Activated CD8-positive, alpha-beta memory T cell treated with anti-CD3 and anti-CD28 coated beads, Interleukin-2, amount 50 U/mL, for 4 hours (primary cell): ENCODE measurements at regions not wholly inside any gene's neighbourhood (a gene's known extent, or its start where the extent isn't known, plus 50 kb on each side); places are given as distances from the start of the nearest gene placed in this dataset.

Source experiments
- DNase-seq: peaks from one replicate; pipeline ENCODE4 v3.0.0-alpha.2; 2020

DNA sequence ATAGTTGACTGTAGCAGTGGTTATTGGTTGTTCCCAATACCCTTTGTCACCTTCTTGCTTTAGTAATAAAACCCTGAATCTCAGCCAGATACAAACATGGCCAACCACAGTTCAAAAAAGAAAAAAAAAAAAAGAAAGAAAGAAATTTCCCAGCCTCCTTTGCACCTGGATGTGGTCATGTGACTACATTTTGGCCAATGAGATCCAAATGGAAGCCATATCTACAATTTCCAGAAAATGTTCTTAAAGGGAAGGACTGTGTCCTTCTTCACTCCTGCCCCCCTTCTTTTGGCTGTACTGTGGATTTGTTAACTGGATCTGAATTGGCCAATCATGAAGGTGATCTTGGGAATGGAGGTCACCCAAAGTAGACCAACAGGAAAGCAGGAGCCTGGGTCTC lies 141.9 kb downstream of the SOX9 start:
- no peak for DNase-seq

DNA sequence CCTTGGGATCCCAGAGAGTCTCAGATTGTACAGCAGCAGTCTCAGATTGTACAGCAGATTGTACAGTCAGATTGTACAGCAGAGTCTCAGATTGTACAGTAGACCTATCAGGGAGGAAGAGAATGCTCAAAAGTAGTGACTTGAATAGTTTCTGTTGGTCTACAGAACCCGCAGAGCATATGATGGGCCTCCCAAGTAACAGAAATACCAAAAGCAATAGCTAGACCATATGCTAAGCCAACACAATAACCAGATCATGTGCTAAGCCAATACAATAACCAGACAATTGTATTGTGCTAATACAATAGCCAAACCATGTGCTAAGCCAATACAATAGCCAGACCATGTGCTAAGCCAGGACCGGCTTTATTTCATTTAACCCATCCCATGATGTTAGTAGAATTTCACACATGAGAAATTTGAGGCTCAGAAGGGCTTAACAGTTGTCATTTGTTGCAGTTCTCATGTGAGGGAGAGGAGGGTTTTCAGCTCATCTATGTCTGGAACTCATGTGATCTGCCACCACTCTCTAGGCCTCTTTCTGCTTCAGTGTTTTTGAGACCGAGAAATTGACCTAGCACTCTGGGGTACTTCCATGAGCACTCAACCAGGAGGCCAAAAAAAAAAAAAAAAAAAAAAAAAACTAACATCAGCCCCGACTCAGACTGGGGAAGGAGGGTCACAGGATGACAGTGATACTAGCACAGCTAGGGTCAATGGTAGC lies 144.0 kb downstream of the SOX9 start:
- DNase-seq: no peak

DNA sequence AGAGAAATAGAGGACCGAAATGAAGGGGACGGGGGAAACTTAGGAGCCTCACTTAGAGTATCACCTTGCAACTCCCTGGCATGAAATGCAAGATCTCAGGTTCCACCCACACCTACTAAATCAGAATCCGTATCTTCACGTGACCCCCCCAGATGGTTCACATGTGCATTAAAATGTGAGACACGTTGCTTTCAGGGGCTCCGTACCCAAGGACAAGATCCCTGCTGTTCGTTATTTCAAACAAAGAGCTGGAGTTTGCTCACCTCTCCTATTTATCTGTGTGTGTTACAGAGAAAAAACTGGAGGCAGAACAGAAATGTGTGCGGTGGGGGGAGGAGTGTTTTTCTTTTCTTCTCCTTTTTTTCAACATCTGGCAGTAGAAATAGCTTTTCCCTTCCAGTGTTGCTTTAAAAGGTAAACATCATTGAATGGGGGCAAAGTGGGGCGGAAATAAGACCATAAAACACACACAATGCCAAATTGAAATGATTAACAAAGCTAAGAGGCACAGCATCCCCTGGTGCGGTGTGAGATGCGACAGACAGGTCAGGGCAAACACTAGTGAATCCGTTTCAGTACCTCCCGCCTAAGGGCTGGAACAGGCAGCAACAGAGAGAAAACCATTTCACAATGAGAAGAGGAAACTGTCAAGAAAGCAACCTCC lies 145.4 kb downstream of the SOX9 start:
- DNase-seq: no peak

DNA sequence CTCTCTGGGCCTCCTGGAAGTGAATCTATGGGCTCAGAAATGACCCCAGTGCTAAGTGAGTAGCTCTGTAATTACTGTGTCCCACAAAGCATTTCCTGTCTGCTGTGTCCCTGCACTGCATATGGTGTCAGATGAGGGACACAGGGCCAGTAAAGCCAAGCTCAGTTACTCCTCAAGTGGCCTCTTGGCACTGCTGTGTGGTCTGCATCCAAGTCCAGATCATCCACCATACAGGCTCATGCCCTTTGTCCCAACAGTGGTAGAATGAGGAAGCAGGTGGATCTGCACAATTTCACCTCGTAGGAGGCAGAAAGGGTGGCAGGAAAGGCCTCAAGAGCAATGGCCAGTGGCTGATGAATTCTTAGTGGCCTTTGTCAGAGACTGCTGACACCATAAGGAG lies 146.8 kb downstream of the SOX9 start:
- DNase-seq: no peak

DNA sequence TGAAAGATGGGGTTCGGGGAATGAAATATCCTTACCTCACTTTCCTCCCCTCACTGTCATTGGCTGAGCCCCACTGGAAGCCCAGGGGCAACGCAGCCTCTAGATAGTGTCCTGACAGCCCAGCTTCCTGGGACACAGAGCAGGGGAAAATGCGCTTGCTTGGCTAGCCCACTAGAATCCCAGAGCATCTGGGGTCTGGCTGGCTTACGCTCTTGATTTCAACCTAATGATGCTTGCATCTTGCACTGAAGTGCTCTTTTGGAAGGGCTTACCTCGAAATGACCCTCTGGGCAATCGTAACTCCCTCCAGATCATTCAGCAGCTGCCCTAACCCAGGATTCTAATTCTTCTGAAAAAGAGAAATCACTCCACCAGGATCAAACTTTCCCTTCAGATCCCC lies 147.6 kb downstream of the SOX9 start:
- no peak for DNase-seq

DNA sequence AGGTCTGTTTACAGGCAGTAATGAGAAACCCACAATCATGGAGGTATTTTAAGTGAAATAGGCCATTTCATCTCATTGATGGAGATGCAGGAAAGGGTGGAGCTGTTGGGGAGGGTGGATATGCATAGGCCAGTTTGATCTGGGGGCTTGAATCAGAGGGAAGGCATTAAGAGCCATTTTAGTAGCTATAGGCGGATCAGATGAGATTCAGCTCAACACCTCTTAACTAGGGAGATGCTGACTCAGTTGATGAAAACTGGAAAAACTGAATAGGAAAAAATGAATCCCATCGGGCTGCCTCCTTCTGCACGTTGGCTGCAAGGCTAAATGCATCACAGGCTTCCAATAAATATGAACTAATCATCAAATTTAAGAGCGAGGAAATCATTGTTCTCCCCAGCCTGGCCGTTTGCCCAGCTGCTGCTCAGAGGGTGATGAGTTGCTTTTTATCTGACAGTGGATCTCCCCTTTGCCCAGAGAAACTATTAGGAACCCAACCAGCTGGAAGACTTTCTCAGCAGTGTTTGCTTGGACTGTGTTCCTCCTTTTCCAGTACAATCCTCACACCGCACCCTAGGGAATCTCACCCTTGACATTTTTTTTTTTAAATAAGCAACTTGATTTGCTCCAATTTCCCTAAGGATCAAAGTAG lies 149.6 kb downstream of the SOX9 start:
- DNase-seq: no peak

DNA sequence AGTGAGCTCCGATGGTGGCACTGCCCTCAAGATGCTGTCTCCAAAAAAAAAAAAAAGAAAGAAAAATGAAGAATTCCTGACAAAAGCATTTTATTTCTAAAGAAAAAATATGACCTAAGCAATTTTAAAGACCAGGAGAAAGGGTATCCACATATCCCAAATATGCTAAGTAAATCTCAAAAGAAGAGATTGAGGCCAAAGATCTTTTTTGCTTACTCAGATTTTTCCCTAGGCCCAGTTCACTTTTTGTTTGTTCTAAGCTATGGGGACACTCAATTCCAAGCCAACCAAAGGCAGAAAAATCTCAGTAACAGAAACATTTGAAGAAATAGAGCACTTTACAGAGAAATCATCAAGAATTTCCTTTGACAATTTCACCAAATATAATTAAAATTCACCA lies 150.8 kb downstream of the SOX9 start:
- no peak for DNase-seq

DNA sequence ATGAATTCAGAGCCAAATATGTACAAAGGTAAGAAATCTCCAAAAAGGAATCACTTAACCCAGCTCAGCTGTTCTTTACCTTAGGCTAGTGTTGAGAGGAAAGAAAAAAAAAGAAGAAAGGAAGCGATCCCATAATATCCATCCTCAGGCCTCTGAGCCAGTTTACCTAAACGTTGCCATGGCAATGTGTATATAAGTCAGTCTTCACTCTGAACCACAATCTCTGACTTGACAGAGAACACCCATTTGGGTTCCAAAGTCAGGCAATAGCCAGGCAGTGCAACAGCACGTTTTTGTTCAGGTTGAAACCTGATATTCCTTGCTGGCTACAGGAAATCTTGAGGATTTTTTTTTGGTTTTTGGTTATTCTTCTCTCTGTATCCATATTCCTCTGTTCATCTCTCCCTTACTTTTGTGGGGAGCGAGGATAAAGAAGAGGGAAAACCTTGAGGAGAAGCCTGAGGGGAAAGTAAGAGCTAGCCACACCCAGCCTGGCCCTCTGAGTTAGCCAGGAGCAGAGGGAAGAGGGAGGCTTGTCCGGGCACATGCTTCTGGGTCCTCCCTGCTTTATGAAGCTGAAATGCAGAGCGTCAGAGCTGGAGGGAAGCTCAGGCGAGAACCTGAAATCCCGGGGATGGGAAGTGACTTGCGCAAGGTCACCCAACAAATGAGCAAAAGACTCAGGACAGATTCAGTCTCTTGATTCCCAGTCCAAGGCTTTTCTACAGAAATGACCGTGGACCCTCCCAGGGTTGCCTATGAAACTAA lies 152.7 kb downstream of the SOX9 start:
- no peak for DNase-seq

DNA sequence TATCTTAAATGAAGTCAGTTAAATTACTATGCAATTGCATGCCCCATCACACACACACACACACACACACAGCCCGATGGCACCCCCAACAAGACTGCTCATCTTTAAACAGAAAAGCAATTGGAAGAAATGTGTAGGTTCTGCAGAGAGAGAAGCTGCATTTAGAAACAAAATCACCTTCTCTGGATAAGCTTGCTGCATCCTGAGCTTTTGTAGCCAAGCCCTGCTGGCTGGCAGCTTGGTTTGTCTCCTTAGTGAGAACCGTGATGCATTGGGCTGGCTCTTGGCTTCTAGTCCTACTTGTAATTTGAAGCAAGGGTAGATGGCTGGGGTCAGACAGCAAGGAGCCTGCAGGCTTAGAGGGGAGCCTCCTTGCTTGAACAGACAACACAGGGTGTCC lies 153.8 kb downstream of the SOX9 start:
- DNase-seq: no peak

DNA sequence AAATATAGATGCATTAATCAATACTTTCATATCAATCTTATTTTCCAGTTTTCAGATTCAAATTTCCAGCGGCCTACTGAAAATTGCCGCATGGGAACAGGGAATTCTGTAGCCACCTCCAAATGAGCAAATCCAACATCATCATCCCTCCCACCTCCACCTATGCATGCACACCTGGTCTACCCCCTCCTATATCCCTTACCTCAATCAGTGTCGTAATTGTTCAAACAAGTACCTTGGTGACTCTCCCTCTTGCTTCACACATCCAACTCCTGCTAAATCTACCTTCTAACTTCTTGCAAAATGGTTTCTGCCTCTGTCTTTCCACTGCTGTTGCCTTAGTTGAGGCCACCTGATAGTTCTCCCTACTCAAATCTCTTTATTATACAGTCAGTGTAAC lies 160.1 kb downstream of the SOX9 start:
- DNase-seq: no peak

DNA sequence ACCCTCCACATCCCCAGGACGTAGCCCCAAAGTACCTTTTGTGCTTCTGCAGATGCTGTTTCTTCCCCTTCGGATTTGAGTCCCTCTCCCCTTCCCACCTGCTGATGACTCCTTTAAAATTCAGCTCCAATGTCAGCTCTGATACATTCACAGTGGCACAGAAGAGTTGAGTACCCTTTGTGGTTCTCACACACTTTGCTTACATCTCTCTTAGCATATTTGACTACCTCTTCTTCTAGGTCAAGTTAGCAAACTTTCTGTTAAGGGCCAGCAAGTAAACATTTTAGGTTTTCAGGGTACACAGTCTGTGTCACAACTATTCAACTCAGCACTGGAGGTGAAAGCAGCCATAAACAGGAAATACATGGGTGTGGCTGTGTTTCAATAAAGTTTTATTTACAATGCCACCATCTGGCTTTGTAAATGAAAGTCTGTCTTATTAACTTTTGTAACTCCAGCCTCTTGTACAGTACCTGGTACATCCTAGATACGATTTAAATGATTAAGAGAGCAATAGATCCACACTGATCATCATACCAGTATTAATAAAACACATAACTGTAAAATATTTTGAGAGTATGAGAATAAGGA lies 161.7 kb downstream of the SOX9 start:
- no peak for DNase-seq

DNA sequence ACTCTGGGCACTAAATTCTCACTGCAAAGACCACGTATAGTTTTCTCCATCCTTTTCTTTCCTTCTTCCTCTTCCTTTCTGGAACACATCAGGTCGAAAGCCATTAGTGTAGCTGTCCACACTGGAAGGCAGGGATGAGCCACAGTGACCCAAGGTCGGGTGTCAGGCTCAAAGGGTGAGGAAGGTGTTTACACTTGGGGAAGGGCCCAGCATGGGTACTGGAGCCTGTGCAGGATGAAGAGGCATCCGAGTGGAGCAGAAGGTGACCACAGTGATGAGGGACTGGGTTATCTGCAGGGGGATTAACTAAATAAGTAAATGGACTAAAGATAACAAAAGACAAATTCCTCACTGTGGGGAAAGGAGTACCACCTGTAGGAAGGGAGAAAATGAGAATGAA lies 164.0 kb downstream of the SOX9 start:
- DNase-seq: no peak

DNA sequence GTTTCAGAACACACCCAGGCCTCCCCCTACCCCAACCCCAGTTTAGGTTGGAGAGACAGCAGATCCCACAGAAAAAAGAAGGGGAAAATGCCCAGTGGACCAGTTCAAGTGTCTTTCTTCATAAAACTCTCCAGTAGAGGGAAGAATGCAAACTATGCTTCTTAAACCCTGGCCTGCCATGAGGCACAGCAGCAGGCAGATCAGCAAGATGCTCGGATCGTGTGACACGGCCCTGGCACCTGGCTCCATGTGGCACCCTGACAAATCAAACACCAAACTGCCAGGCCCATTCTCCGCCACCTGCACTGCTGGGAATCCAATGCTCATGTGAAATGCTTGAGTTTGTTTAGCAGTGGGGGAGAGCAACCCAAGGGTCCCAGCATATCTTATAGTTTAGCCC lies 166.8 kb downstream of the SOX9 start:
- no peak for DNase-seq

DNA sequence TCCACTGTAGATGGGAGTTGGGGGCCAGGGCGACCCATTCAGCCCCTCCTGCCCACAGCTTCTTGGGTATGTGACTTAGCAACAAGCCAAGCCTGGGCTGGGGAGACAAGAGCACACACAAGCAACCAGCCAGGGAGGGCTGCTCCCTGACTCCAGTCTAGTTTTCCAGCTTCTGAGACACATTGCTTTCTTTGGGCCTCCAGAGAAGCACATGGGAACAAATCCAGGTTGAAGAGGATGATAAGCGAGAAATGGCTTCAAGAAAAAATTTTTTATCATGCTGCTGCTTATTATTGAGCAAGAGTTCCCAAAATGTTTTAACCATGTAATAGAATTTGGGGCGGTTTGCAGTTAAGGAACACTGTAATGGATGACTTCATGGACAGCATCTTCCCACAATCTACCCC lies 173.7 kb downstream of the SOX9 start:
- no peak for DNase-seq

DNA sequence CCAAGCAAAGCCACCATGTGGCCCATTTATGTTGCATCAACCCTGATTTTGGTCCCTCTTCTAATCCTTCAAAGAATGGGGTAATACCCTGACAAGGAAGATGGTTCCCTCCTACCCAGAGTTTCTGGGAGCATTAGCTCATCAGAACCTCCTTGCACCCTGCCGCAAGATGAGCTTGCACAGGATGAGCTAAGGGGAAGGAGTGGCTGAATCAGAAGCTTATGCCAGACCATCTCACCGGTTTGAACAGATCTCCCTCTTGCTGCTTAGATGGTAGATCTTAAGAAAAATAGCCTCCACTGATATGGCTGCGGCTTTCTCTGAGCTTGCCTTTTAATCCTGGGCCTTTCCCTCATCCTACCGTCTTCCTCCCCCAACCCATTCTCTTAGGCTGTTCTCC lies 175.1 kb downstream of the SOX9 start:
- DNase-seq: no peak

DNA sequence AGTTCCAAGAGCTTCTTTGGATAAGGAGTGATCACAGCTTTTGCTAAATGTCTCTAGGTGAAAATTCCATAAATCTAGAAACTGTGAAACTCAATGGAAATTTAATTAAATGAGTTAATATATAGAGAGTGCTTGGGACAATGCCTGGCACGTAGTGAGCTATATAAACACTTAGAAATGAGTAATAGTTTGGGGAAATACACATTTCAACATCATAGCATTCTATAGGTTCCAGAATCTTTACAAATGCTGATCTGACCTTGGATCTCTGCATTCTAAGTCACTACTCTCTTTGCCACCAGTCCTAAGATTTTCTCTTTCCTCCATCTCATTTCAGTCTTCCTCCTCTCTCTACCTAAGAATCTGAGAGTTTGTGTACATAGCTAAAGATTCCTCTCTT lies 175.6 kb downstream of the SOX9 start:
- DNase-seq: no peak

DNA sequence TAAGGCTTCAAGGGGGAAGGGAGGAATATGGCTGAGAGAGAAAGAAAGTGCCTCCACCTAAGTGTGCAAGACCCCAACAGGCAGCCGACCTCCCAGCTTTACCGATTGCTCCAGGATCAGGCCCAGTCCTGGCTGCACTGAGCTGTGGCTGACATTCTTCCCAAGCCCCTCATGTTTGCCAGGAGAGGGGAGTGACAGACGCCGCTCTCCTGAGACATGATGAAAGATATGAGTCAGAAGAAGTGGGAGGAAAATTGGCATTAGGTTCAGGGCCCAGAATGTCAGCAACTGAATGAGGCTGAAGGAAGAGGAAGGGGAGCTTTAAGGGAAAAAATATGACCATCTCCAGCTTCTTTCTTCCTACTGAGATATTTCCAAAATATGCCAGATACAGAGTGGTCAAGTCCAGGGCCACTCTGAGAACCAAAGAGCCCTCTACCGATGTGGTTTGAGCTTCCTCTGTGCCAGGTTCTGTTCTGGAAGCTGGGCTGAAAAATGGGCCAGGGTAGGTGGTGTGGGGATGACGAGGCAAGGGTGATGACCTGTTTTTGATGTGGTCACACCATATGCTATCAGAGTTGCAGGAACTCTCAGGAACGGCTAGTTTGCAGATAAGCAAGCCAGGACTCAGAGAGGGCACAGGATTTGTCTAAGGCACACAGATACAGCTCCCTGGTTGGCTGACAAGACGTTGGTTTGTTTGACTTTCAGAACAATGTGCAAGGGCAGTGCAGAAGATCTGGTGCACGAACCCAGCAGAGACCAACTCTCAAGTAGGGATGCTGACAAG lies 176.7 kb downstream of the SOX9 start:
- no peak for DNase-seq

DNA sequence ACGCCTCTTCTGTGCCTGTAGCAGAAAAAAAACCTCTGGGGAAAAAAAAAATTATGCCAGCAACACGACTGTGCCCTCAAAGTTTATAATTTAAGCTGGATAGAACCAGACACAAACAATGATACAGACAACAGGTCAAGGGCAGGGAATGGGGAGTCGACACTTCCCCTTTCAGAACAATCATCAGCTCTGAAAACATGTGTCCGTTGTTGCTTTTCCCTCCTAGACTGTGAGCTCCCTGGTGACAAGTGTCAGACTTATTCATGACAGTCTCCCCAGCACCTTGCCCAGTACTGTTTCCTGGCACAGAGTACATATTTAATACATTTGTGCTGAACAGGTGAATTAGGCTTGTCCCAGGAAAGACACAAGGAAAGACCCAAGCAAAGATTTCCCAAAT lies 178.3 kb downstream of the SOX9 start:
- DNase-seq: no peak

DNA sequence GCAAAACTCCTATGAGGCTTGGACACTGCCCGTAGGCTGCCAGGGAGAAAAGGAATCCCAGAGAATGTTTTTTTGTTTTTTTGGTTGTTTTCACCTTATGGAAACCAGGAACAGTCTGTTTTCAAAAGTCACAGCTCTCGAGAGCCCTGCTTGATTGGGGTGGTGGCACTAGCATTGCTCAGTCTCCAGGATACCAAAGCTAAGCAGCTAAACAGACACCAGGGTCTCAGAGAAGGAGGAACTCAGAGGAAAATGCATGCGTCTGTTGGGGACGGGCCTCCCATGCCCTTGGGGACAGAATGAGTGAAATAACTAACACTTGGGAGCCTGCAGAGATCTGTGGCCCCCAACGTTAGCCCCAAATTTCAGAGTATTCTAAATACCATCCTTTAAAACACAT lies 178.8 kb downstream of the SOX9 start:
- no peak for DNase-seq

DNA sequence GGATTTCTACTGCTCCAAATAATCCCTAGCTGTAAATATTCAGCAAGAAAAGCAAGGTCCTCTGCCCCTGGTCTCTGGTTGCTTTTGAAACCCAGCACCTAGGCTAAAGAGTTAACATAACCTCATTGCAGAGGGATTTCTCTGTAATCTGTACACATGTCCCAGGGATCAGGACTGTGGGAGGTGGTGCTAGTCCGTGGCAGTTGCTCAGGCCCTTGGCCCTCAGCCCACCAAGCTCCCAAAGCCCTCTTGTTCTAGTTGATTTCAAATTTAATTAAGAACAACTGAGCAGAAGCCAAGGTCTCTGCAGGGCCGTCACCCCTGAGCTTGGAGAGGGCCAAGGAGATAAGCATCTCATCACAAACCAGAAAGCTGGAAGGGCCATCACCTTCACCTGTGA lies 181.1 kb downstream of the SOX9 start:
- no peak for DNase-seq

DNA sequence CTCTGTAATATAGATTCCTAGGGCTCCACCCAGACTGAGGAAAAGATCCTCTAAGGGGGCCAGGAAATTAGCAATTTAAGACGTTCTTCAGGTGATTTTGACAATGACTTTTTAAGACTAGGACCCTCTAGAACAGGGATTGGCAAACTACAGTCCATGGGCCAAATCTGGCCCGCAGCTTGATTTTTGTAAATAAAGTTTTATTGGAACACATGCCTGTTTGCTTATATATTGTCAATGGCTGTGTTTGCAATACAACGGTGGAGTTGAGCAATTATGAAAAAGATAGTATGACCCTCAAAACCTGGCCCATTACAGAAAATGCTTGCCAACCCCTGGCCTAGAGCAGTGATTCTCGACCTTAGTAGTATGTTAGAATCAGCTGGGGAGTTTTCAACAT lies 181.9 kb downstream of the SOX9 start:
- DNase-seq: no peak
